B cell (primary cell): ENCODE measurements at regions not wholly inside any gene's neighbourhood (a gene's known extent, or its start where the extent isn't known, plus 50 kb on each side); places are given as distances from the start of the nearest gene placed in this dataset.

ENCODE experiments used
- ATAC-seq: fragments of 200-7000 bp; cut with Tn5 transposase; one replicate; pipeline ENCODE4 v1.10.0; 2021; ENCODE audit warnings: low read depth, mild to moderate bottlenecking, moderate number of reproducible peaks, moderate library complexity
- CTCF ChIA-PET: fragments of 350-600 bp; sonication (Branson Sonifier 250); formaldehyde crosslinking; loops from one replicate; lab custom pipeline; 2021; ENCODE audit warnings: antibody characterized with exemption, inconsistent platforms; lab: Charles Lee
- POLR2A ChIA-PET: fragments of 350-600 bp; sonication (Branson Sonifier 250); formaldehyde crosslinking; loops from one replicate; lab custom pipeline; 2021; ENCODE audit warnings: antibody characterized with exemption; lab: Charles Lee
- DNase-seq: peaks from one replicate; pipeline ENCODE4 v3.0.0; 2013
- H2AFZ ChIP-seq: 2 replicates; pipeline ENCODE4 v1.6.1; 2012; ENCODE audit warnings: mild to moderate bottlenecking, low read depth, low read length; ENCODE audit not compliant: insufficient read depth, poor library complexity, severe bottlenecking
- H3K27ac ChIP-seq, 2 donors: 1 replicate in 1 of 2; 2 replicates in 1 of 2; pipeline ENCODE4 v1.5.1; 2012 to 2013; ENCODE audit warnings: low read length in 2 of 2, mild to moderate bottlenecking in 2 of 2, moderate library complexity in 1 of 2
- H3K27me3 ChIP-seq, 4 experiments: fragments of 200-600 bp in 1 of 4; sonication (generic) in 1 of 4; replicated peaks in 1 of 4; 1 replicate in 2 of 4; 2 replicates in 2 of 4; pipeline versions ENCODE4 v1.6.1 to v1.7.0; 2013 to 2016; ENCODE audit warnings: low read length in 3 of 4, mild to moderate bottlenecking in 2 of 4, mixed read lengths in 1 of 4, moderate library complexity in 1 of 4; ENCODE audit not compliant: insufficient read depth in 4 of 4, control insufficient read depth in 3 of 4; ENCODE audit errors: control extremely low read depth in 1 of 4
- H3K36me3 ChIP-seq, 2 experiments: replicated peaks in 1 of 2; 1 replicate in 1 of 2; 2 replicates in 1 of 2; pipeline versions ENCODE4 v1.6.1 to v1.7.1; 2013; ENCODE audit warnings: low read length in 1 of 2; ENCODE audit not compliant: insufficient read depth in 2 of 2, control insufficient read depth in 1 of 2; ENCODE audit errors: control extremely low read depth in 1 of 2, extremely low read depth in 1 of 2
- H3K4me1 ChIP-seq, 2 donors: fragments of 200-600 bp in 1 of 2; sonication (generic) in 1 of 2; 1 replicate in 1 of 2; 2 replicates in 1 of 2; pipeline versions ENCODE4 v1.5.1 to v1.6.1; 2013 to 2017; ENCODE audit warnings: low read length in 2 of 2; ENCODE audit not compliant: control insufficient read depth in 2 of 2, insufficient read depth in 2 of 2
- H3K4me2 ChIP-seq: replicated peaks from 2 replicates; pipeline ENCODE3; 2012; ENCODE audit warnings: mild to moderate bottlenecking, low read depth, low read length; ENCODE audit not compliant: poor library complexity, severe bottlenecking
- H3K4me3 ChIP-seq, 5 experiments: fragments of 200-600 bp in 1 of 5; sonication (generic) in 1 of 5; 1 replicate in 3 of 5; 2 replicates in 2 of 5; pipeline versions ENCODE4 v1.5.1 to v1.7.0; 2011 to 2016; ENCODE audit warnings: low read length in 4 of 5, mild to moderate bottlenecking in 4 of 5, low read depth in 2 of 5, control low read depth in 1 of 5, moderate library complexity in 1 of 5; ENCODE audit not compliant: insufficient read depth in 1 of 5; ENCODE audit errors: control extremely low read depth in 1 of 5, extremely low read depth in 1 of 5
- H3K79me2 ChIP-seq: fragments of 200-600 bp; sonication (generic); one replicate; pipeline ENCODE4 v1.6.0; 2016; ENCODE audit warnings: low read length; ENCODE audit not compliant: control insufficient read depth, insufficient read depth
- H3K9ac ChIP-seq: fragments of 200-600 bp; sonication (generic); 2 replicates; pipeline ENCODE4 v1.6.1; 2017; ENCODE audit warnings: mild to moderate bottlenecking, low read length, moderate library complexity
- H3K9me3 ChIP-seq, 3 donors: one replicate each; pipeline versions ENCODE4 v1.6.1 to v1.7.1; 2013; ENCODE audit warnings: low read length in 2 of 3; ENCODE audit not compliant: control insufficient read depth in 2 of 3, insufficient read depth in 1 of 3; ENCODE audit errors: control extremely low read depth in 1 of 3
- H4K20me1 ChIP-seq: 2 replicates; pipeline ENCODE4 v1.6.0; 2012; ENCODE audit warnings: mild to moderate bottlenecking, low read length; ENCODE audit not compliant: insufficient read depth, control insufficient read depth, poor library complexity, severe bottlenecking
- H3K27ac Mint-ChIP-seq: one replicate; pipeline ENCODE4 v1.8.0; 2021; ENCODE audit warnings: mixed read lengths
- H3K27me3 Mint-ChIP-seq: one replicate; pipeline ENCODE4 v1.8.0; 2021; ENCODE audit warnings: mixed read lengths
- H3K4me1 Mint-ChIP-seq: one replicate; pipeline ENCODE4 v1.8.0; 2021; ENCODE audit warnings: mixed read lengths
- H3K4me3 Mint-ChIP-seq: one replicate; pipeline ENCODE4 v1.8.0; 2021; ENCODE audit warnings: mixed read lengths
- H3K9me3 Mint-ChIP-seq: one replicate; pipeline ENCODE4 v1.8.0; 2022; ENCODE audit warnings: mixed read lengths; ENCODE audit not compliant: insufficient read depth
- CTCF ChIP-seq: fragments of 200-600 bp; IDR thresholded peaks from one replicate; pipeline ENCODE4 v1.8.0; 2022; ENCODE audit warnings: antibody characterized with exemption, mild to moderate bottlenecking
- EZH2 ChIP-seq: IDR thresholded peaks from 2 replicates; pipeline ENCODE4 v1.6.1; 2012; ENCODE audit warnings: borderline replicate concordance, low read depth, mild to moderate bottlenecking, moderate library complexity, low read length; ENCODE audit not compliant: insufficient read depth, poor library complexity, severe bottlenecking
- WGBS: methylation state at CpG from one replicate; pipeline ENCODE4 v1.1.5; 2013; ENCODE audit warnings: missing lambda C conversion rate; ENCODE audit not compliant: insufficient coverage; 5-methylcytosine and 5-hydroxymethylcytosine counted together
- intact Hi-C: fragments of 100-400 bp; cut with micrococcal nuclease; formaldehyde crosslinking; loops from one replicate; pipeline ENCODE4 v1.10.0; 2022

GRCh38 chr20:11118802-11119380, 445.1 kb upstream of the JAG1 start:
- no peak for ATAC-seq
- intact Hi-C loops, result no loop called here
- ChIA-PET CTCF (no interaction called here), POLR2A (no interaction called here)
- Histone ChIP-seq H3K9ac (no peak overlapping the region), H2AFZ (no peak overlapping the region), H3K79me2 (no peaks in the 10 kb centered on the region), H3K27ac (no peak overlapping the region), H3K9me3 (no peaks in the 10 kb centered on the region), H3K4me1 (no peaks in the 10 kb centered on the region), H3K27me3 (no peaks in the 10 kb centered on the region), H4K20me1 (no peaks in the 10 kb centered on the region), H3K36me3 (no peaks in the 10 kb centered on the region), H3K4me3 (no peak overlapping the region), H3K4me2 (no peak overlapping the region)
- no peak overlapping the region for H3K27ac Mint-ChIP-seq
- H3K4me1 Mint-ChIP-seq, result no peaks in the 10 kb centered on the region
- WGBS, result 77% methylated on average over 3 of the region's 4 CpGs
- no peak for DNase-seq
- peaks cover 3% of the 10 kb centered on the region for H3K9me3 Mint-ChIP-seq
- no peaks in the 10 kb centered on the region for H3K27me3 Mint-ChIP-seq
- no peak for TF ChIP-seq CTCF
- no peak for TF ChIP-seq EZH2
- no peak overlapping the region for H3K4me3 Mint-ChIP-seq

DNA sequence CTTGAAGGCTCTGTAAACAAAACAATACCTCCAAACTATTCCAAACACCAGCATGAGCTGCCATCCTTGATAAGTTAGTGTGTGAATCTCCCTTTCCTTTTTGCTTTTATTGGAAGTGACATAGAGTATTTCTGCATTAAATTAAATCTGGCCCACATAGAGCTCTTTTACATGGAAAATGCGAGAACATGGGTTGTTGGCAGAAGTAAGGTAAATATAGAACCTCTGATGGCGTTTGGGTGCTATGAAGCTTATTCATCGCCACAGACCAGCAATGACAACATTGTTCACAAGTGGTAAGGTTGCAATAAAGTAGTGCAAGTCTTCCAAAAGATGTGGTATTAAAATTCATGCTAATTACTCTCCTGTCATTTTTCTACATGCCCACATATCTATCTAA, 445.8 kb upstream of the JAG1 start:
- no peak for ATAC-seq
- no peaks in the 10 kb centered on the region for H4K20me1 ChIP-seq

More for the DNA sequence above, 445.8 kb upstream of the JAG1 start:
- no CpG with 5 or more reads among the region's 3 CpGs for WGBS
- H3K4me3 ChIP-seq, result no peak overlapping the region
- no peak overlapping the region for H3K27ac ChIP-seq
- intact Hi-C loops, result no loop called here
- no peaks in the 10 kb centered on the region for H3K27me3 ChIP-seq
- H3K4me1 Mint-ChIP-seq, result no peaks in the 10 kb centered on the region
- H3K9ac ChIP-seq, result no peak overlapping the region
- H3K4me3 Mint-ChIP-seq, result no peak overlapping the region
- H3K9me3 ChIP-seq, result no peaks in the 10 kb centered on the region
- no peaks in the 10 kb centered on the region for H3K4me1 ChIP-seq
- H3K4me2 ChIP-seq, result no peak overlapping the region
- CTCF ChIA-PET, result no interaction called here
- H3K9me3 Mint-ChIP-seq, result peaks cover 6% of the 10 kb centered on the region
- no peaks in the 10 kb centered on the region for H3K36me3 ChIP-seq
- no peaks in the 10 kb centered on the region for H3K79me2 ChIP-seq
- no peak overlapping the region for H3K27ac Mint-ChIP-seq
- POLR2A ChIA-PET, result no interaction called here
- DNase-seq, result no peak
- H3K27me3 Mint-ChIP-seq, result no peaks in the 10 kb centered on the region
- no peak overlapping the region for H2AFZ ChIP-seq
- TF ChIP-seq CTCF (no peak), EZH2 (no peak)
